Osteocyte (in vitro differentiated cells): ENCODE measurements at regions not wholly inside any gene's neighbourhood (a gene's known extent, or its start where the extent isn't known, plus 50 kb on each side); places are given as distances from the start of the nearest gene placed in this dataset.

Source experiments
- DNase-seq: peaks from one replicate; pipeline ENCODE4 v3.0.0; 2021; ENCODE audit warnings: mixed read lengths; ENCODE audit not compliant: unreplicated experiment; ENCODE audit errors: extremely low spot score
- H3K27ac Mint-ChIP-seq: one replicate; pipeline ENCODE4 v1.8.0; 2021; ENCODE audit warnings: mild to moderate bottlenecking, mixed read lengths; ENCODE audit not compliant: unreplicated experiment
- H3K27me3 Mint-ChIP-seq: one replicate; pipeline ENCODE4 v1.8.0; 2021; ENCODE audit warnings: mixed read lengths; ENCODE audit not compliant: unreplicated experiment
- H3K36me3 Mint-ChIP-seq: one replicate; pipeline ENCODE4 v1.8.0; 2021; ENCODE audit warnings: mixed read lengths; ENCODE audit not compliant: unreplicated experiment
- H3K4me1 Mint-ChIP-seq: one replicate; pipeline ENCODE4 v1.8.0; 2021; ENCODE audit warnings: mixed read lengths; ENCODE audit not compliant: unreplicated experiment
- H3K4me3 Mint-ChIP-seq: one replicate; pipeline ENCODE4 v1.8.0; 2021; ENCODE audit warnings: mild to moderate bottlenecking, moderate library complexity, mixed read lengths; ENCODE audit not compliant: unreplicated experiment
- H3K9me3 Mint-ChIP-seq: one replicate; pipeline ENCODE4 v1.8.0; 2021; ENCODE audit warnings: mixed read lengths; ENCODE audit not compliant: unreplicated experiment
- TF ChIP-seq, protein P1 (sequence below): fragments of 200-600 bp; sonication (generic); IDR thresholded peaks from 2 replicates; pipeline ENCODE4 v1.5.0; 2021; ENCODE audit warnings: antibody characterized with exemption, mild to moderate bottlenecking, moderate library complexity

DNA sequence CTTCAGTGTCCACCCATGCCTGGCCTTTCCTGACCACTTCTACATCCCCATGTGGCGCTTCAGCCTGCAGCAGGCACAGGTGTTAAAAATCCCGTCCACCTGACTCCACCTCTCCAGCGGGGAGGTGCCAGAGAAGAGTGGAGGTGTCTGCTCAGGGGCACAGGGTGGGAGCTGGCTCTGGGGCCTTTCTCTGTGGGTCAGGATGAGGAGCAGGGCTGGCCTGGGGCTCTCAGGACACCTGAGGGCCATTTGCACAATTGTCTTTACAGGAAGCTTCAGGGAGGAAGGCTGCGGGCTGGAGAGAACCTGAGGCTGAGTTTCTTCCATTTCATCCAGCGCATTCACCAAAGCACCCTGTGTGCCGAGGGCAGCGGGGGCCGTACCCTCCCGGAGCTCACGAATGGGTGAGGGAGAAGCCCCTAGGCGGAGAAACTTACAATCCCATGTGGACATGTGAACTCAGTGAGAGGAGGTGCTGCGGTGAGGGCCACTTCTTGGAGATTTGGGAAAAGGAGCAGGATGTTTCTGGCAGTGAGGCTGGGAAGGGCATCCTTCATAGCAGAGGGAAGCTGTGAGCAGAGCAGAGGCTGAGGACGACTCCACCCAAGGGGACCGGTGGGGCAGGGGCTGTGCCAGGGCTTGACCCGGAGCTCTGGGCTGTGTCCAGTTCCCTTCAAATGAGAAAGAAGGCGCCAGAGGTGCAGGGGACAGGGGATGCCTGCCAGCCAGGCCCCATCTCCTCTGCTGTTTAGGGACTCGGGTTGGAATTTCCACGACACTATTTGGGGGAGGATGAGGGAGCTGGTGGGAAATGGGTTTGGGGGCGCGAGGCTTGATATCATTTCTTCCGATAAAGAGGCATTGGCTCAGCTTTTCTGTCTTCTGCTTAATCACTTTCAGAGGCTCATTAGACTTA, 155.2 kb upstream of the MYCN start:
- peaks cover 24% of the 10 kb centered on the region for H3K27me3 Mint-ChIP-seq

GRCh38 chr2:15786003-15786654, 154.2 kb upstream of the MYCN start:
- TF ChIP-seq, protein P1, sequence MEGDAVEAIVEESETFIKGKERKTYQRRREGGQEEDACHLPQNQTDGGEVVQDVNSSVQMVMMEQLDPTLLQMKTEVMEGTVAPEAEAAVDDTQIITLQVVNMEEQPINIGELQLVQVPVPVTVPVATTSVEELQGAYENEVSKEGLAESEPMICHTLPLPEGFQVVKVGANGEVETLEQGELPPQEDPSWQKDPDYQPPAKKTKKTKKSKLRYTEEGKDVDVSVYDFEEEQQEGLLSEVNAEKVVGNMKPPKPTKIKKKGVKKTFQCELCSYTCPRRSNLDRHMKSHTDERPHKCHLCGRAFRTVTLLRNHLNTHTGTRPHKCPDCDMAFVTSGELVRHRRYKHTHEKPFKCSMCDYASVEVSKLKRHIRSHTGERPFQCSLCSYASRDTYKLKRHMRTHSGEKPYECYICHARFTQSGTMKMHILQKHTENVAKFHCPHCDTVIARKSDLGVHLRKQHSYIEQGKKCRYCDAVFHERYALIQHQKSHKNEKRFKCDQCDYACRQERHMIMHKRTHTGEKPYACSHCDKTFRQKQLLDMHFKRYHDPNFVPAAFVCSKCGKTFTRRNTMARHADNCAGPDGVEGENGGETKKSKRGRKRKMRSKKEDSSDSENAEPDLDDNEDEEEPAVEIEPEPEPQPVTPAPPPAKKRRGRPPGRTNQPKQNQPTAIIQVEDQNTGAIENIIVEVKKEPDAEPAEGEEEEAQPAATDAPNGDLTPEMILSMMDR = no peak
- Mint-ChIP-seq H3K27me3 (peaks cover 22% of the 10 kb centered on the region), H3K4me3 (no peak overlapping the region), H3K27ac (no peak overlapping the region), H3K4me1 (no peaks in the 10 kb centered on the region), H3K9me3 (no peaks in the 10 kb centered on the region), H3K36me3 (no peaks in the 10 kb centered on the region)
- DNase-seq = no peak

More for the DNA sequence above, 155.2 kb upstream of the MYCN start:
- no peaks in the 10 kb centered on the region for H3K9me3 Mint-ChIP-seq
- H3K27ac Mint-ChIP-seq = no peak overlapping the region
- no peaks in the 10 kb centered on the region for H3K36me3 Mint-ChIP-seq
- no peak for DNase-seq
- H3K4me3 Mint-ChIP-seq = no peak overlapping the region
- H3K4me1 Mint-ChIP-seq = no peaks in the 10 kb centered on the region
- TF ChIP-seq, protein P1 = no peak

GRCh38 chr2:15786901-15787300, 153.4 kb upstream of the MYCN start:
- Mint-ChIP-seq H3K27me3 (peaks cover 22% of the 10 kb centered on the region), H3K36me3 (no peaks in the 10 kb centered on the region), H3K27ac (no peak overlapping the region), H3K9me3 (no peaks in the 10 kb centered on the region), H3K4me3 (no peak overlapping the region), H3K4me1 (no peaks in the 10 kb centered on the region)
- DNase-seq = no peak
- TF ChIP-seq, protein P1 = no peak

DNA sequence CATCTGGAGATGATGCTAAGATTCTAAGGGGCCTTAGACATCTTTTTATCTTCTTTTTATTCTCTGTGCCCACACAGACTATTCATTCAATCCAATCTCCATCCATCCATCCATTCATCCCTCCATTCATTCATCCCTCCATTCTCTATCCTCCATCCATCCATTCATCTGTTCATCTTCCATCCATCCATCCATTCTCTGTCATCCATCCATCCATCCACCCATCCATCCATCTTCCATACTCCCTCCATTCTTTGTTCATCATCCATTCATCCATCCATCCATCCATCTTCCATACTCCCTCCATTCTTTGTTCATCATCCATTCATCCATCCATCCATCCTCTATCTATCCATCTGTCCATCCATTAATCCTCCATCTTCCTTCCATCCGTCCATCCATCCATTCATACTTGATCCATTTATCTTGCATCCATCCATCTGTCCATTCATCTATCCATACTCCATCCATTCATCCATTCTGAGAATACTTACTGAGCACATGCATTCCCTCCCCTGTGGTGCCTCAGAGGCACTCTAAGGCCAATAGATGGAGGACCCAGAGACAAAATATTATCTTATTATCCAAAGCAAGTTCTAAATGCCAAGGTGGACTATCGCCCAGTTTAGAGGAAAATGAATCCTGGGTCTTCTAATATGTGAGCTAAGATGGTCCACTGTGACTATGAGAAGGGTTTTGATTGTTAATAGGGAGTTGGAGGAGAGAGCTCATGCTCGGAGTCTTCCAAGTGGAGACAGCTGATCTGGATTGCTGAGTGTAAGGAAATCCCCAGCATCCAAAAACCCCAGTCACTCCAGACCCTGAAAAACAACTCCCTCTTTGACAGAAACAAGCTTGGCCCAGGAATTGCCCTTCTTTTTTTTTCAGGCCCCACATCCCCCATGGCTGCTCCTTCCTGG, 152.6 kb upstream of the MYCN start:
- Mint-ChIP-seq H3K9me3 (no peaks in the 10 kb centered on the region), H3K27me3 (peaks cover 22% of the 10 kb centered on the region), H3K27ac (no peak overlapping the region), H3K4me3 (no peak overlapping the region), H3K4me1 (no peaks in the 10 kb centered on the region), H3K36me3 (no peaks in the 10 kb centered on the region)
- TF ChIP-seq, protein P1 = no peak
- DNase-seq = no peak
